Eye (tissue), 1 donor: ENCODE measurements at regions not wholly inside any gene's neighbourhood (a gene's known extent, or its start where the extent isn't known, plus 50 kb on each side); places are given as distances from the start of the nearest gene placed in this dataset.

Experiments
- DNase-seq: peaks from one replicate; pipeline ENCODE4 v3.0.0-alpha.2; 2015

DNA sequence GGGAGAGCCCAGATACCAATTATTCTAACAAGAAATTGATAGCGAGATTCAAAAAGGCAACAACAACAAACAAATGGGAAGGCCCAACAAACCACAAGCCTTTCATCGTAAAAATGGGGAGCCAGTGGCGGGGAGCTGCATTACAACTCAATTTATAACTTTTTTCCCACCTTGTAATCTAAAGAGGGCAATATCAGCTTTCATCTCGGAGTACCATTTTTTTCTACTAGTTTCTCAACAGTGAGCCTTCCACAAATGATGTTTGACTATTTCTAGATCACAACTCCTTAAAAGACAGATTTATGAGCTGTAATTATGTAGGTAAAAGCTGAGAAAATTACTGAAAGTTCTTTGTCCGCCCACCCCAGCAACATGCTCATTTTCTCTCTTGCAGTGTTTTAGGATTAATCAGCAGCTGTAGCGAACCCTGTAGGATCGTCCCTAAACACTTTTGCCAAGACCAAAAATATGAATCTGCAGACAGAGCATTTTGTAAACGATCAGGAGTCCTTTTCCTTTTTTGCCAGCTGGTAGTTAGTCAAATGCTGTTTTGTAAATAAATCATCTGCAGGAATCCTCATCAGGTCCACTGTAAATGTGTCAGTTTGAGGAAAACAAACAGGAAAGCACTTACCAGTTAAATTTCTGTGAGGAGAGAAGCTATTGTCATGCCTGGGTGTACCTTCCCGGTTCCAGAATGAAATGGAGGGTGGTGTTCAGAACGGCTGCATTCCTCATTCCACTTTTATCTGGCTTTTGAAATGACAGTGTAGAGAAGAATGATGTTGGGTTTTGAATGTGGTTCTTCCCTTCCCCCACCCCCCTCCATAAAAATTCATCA, 53.2 kb downstream of the EEF1B2 start:
- peak; percentile 36 for DNase-seq

- no peak for DNase-seq
Measured at GRCh38 chr2:206213514-206213845, 53.8 kb downstream of the EEF1B2 start.

DNA sequence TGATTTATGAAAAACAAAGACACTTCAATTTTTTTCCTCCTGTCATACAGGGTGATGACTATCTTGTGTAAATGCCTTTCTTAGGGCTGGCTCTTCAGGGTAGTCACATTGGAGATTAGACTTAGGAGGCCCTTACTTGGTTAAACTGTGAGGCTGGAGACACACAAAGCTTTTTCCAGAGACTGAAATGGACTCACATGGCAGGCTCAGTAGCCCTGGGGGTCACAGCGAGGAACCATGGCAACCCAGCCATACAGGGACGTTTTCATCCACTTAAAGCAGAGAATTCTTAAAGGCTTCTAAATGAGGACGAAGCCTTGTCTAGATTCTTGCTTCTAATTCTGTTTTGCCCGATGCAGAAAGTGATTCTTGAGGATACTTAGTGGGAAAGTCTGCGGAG, 57.3 kb upstream of the ZDBF2 start:
- DNase-seq: peak; percentile 74

GRCh38 chr2:206217743-206218142, 56.7 kb upstream of the ZDBF2 start:
- DNase-seq: peak; percentile 35

DNA sequence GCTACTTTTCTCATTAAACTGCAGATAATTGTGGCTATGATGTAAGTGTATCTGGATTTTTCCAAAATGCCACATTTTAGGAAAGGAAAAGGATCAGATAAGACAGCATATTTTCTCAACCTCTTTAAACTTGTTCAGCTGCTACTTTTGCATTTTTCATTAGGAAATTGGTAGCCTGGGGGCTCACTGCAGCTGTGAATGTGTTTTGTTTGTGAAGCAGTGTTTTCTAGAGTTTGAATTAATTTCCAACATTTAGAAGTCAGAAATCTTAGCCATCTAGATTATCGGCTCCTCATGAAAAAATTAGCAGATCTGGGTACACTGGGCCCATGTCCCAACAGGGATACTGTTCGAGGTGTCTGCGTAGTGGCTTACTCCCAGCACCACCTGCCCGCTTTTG, 56.3 kb upstream of the ZDBF2 start:
- DNase-seq: no peak

DNA sequence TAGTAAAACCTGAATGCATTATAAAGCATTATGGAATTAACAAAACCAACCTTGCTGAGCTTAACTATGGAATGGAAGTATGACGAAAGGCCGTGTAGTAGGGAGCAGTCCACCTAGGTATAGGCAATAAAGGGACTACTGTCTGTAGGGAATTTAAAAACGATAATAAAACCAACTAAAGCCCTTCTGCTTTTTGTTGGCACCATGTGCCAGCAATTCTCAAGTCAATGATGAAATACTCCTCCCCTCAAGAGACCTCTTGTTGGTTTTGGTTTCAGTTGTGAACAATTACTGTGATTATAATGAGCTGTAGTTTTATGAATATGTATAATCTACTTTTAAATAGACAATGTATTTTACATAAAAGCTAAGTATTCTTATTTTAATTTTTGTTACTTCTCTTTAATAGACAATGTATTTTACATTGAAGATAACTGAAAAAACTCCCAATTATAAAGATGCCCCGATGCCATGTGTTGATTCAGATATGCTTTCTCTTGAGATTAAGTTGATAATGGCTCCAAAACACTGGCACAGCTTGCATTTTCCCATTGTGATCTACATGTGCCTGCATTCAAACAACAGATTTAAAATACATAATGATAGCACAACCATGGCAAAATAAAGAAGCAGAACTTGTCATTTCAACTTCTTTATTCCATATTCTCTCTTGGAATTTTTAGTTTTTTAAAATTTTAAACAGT, 55.5 kb upstream of the ZDBF2 start:
- DNase-seq: no peak

DNA sequence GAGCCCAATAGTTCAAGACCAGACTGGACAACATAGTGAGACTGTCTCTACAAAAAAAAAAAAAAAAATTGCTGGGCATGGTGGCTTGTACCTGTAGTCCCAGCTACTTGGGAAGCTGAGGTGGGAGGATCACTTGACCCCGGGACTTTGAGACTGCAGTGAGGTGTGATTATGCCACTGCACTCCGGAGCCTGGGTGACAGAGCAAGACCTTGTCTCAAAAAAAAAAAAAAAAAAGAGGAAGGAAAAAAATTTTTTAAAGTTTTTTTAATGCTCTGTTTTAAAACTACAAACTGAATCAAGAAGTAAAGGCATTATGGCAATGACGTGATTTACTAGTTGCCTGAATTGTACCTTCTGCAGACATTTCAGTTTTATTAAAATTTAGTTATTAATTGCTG, 54.5 kb upstream of the ZDBF2 start:
- no peak for DNase-seq

- no peak for DNase-seq
Measured at GRCh38 chr2:206220997-206221396, 53.5 kb upstream of the ZDBF2 start.
